Caco-2 (cell line): ENCODE measurements at regions not wholly inside any gene's neighbourhood (a gene's known extent, or its start where the extent isn't known, plus 50 kb on each side); places are given as distances from the start of the nearest gene placed in this dataset.

Experiments used
- BruUV-seq: library from RNA; stranded (reverse); fragments of 400-500 nt; replicated peaks from 2 replicates; lab custom pipeline; 2021; lab: Mats Ljungman, UMichigan
- CTCF ChIA-PET: fragments of 300-600 bp; sonication (Branson Sonifier 250); formaldehyde crosslinking; loops from one replicate; lab custom pipeline; 2022; ENCODE audit warnings: antibody characterized with exemption; lab: Charles Lee
- POLR2A ChIA-PET: fragments of 300-600 bp; sonication (Branson Sonifier 250); formaldehyde crosslinking; loops from one replicate; lab custom pipeline; 2022; ENCODE audit warnings: antibody characterized with exemption; lab: Charles Lee
- DNase-seq, 2 experiments: peaks; one replicate each; pipeline versions ENCODE4 v3.0.0 to v3.0.0-alpha.2; 2020 to 2022
- H3K27me3 ChIP-seq: replicated peaks from 2 replicates; pipeline ENCODE4 v1.6.0; 2011; ENCODE audit warnings: low read length; ENCODE audit not compliant: control insufficient read depth, insufficient read depth
- H3K36me3 ChIP-seq: 2 replicates; pipeline ENCODE4 v1.5.1; 2011; ENCODE audit warnings: low read length; ENCODE audit not compliant: control insufficient read depth, insufficient read depth
- H3K4me1 ChIP-seq: fragments of 250-450 bp; sonication (Bioruptor Pico); 2 replicates; pipeline ENCODE4 v1.5.1; 2020; ENCODE audit warnings: mild to moderate bottlenecking
- H3K4me3 ChIP-seq: 2 replicates; pipeline ENCODE4 v1.5.1; 2011; ENCODE audit warnings: low read depth, mild to moderate bottlenecking, control low read depth, low read length
- H3K9me3 ChIP-seq: fragments of 250-450 bp; sonication (Bioruptor Pico); 2 replicates; pipeline ENCODE4 v1.5.1; 2020; ENCODE audit warnings: mild to moderate bottlenecking, moderate library complexity
- H3K27ac Mint-ChIP-seq: one replicate; pipeline ENCODE4 v1.8.0; 2022; ENCODE audit warnings: mixed read lengths; ENCODE audit not compliant: unreplicated experiment
- H3K27me3 Mint-ChIP-seq: one replicate; pipeline ENCODE4 v1.8.0; 2022; ENCODE audit warnings: mixed read lengths; ENCODE audit not compliant: insufficient read depth, unreplicated experiment
- H3K36me3 Mint-ChIP-seq: one replicate; pipeline ENCODE4 v1.8.0; 2022; ENCODE audit warnings: mild to moderate bottlenecking, mixed read lengths; ENCODE audit not compliant: insufficient read depth, unreplicated experiment
- H3K4me1 Mint-ChIP-seq: one replicate; pipeline ENCODE4 v1.8.0; 2022; ENCODE audit warnings: low read depth, mixed read lengths; ENCODE audit not compliant: unreplicated experiment
- H3K4me3 Mint-ChIP-seq: one replicate; pipeline ENCODE4 v1.8.0; 2022; ENCODE audit warnings: mild to moderate bottlenecking, moderate library complexity, mixed read lengths; ENCODE audit not compliant: unreplicated experiment
- H3K9me3 Mint-ChIP-seq: one replicate; pipeline ENCODE4 v1.8.0; 2022; ENCODE audit warnings: mixed read lengths; ENCODE audit not compliant: unreplicated experiment
- intact Hi-C: fragments of 100-400 bp; cut with micrococcal nuclease; formaldehyde crosslinking; loops from one replicate; pipeline ENCODE4 v1.10.0; 2022; ENCODE audit not compliant: unreplicated experiment
- TF ChIP-seq, protein P1 (sequence below), 2 experiments: fragments of 200-600 bp in 1 of 2; IDR thresholded peaks; 1 replicate in 1 of 2; 2 replicates in 1 of 2; pipeline versions ENCODE4 v1.5.1 to v1.8.0; 2011 to 2022; ENCODE audit warnings: antibody characterized with exemption in 1 of 2, control low read depth in 1 of 2, inconsistent platforms in 1 of 2, low read depth in 1 of 2, low read length in 1 of 2, mild to moderate bottlenecking in 1 of 2, moderate library complexity in 1 of 2; ENCODE audit not compliant: insufficient read depth in 1 of 2, severe bottlenecking in 1 of 2, unreplicated experiment in 1 of 2

- POLR2A ChIA-PET, result no interaction called here
- no peak overlapping the region for H3K4me3 ChIP-seq
- H3K9me3 Mint-ChIP-seq, result no peaks in the 10 kb centered on the region
- H3K36me3 ChIP-seq, result no peaks in the 10 kb centered on the region
- TF ChIP-seq, protein P1, sequence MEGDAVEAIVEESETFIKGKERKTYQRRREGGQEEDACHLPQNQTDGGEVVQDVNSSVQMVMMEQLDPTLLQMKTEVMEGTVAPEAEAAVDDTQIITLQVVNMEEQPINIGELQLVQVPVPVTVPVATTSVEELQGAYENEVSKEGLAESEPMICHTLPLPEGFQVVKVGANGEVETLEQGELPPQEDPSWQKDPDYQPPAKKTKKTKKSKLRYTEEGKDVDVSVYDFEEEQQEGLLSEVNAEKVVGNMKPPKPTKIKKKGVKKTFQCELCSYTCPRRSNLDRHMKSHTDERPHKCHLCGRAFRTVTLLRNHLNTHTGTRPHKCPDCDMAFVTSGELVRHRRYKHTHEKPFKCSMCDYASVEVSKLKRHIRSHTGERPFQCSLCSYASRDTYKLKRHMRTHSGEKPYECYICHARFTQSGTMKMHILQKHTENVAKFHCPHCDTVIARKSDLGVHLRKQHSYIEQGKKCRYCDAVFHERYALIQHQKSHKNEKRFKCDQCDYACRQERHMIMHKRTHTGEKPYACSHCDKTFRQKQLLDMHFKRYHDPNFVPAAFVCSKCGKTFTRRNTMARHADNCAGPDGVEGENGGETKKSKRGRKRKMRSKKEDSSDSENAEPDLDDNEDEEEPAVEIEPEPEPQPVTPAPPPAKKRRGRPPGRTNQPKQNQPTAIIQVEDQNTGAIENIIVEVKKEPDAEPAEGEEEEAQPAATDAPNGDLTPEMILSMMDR (IDR thresholded peaks at IDR 0.05; ENCODE audit: insufficient read depth in 1 of 2, low read depth in 1 of 2, low read length in 1 of 2, severe bottlenecking in 1 of 2, unreplicated experiment in 1 of 2), result no peak
- no peak for DNase-seq
- BruUV-seq, result no TSS peak
- H3K4me1 Mint-ChIP-seq, result no peaks in the 10 kb centered on the region
- CTCF ChIA-PET, result no interaction called here
- no peaks in the 10 kb centered on the region for H3K9me3 ChIP-seq
- intact Hi-C loops, result no loop called here
- H3K27ac Mint-ChIP-seq, result no peak overlapping the region
- H3K4me1 ChIP-seq, result no peaks in the 10 kb centered on the region
- peaks cover 14% of the 10 kb centered on the region for H3K27me3 Mint-ChIP-seq
- no peak overlapping the region for H3K4me3 Mint-ChIP-seq
- H3K36me3 Mint-ChIP-seq, result no peaks in the 10 kb centered on the region
- no peaks in the 10 kb centered on the region for H3K27me3 ChIP-seq
These were observed 63.2 kb upstream of the TMX1 start for GRCh38 chr14:51176839-51177238.

DNA sequence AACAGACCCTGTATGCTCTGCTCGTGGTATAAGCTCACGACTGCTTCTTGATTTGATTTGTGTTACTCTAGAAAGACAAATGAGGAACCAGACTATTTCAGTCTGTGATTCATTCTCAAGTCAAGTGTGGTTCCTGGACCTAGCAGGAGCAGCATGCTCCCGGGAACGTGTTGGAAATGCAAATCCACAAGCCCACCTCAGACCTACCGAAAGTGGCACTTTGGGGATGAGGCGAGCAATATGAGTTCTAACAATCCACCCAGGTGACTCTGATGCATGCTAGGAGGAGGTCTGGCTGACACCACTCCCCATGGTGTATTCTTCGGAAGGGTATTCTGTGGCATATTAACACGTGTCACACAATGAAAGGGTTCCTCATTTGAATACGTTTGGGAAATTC lies 59.5 kb upstream of the TMX1 start:
- CTCF ChIA-PET, result no interaction called here
- no peak overlapping the region for H3K4me3 Mint-ChIP-seq
- no peaks in the 10 kb centered on the region for H3K36me3 Mint-ChIP-seq
- H3K27me3 Mint-ChIP-seq, result peaks cover 11% of the 10 kb centered on the region
- H3K4me1 Mint-ChIP-seq, result no peaks in the 10 kb centered on the region
- no peaks in the 10 kb centered on the region for H3K36me3 ChIP-seq
- H3K4me1 ChIP-seq, result no peaks in the 10 kb centered on the region
- no peak overlapping the region for H3K27ac Mint-ChIP-seq
- no peak overlapping the region for H3K4me3 ChIP-seq
- TF ChIP-seq, protein P1 (IDR thresholded peaks at IDR 0.05; ENCODE audit: insufficient read depth in 1 of 2, low read depth in 1 of 2, low read length in 1 of 2, severe bottlenecking in 1 of 2, unreplicated experiment in 1 of 2), result no peak
- no peak for DNase-seq
- no peaks in the 10 kb centered on the region for H3K27me3 ChIP-seq
- no peaks in the 10 kb centered on the region for H3K9me3 ChIP-seq
- intact Hi-C loops, result no loop called here
- no TSS peak for BruUV-seq
- no peaks in the 10 kb centered on the region for H3K9me3 Mint-ChIP-seq
- POLR2A ChIA-PET, result no interaction called here

DNA sequence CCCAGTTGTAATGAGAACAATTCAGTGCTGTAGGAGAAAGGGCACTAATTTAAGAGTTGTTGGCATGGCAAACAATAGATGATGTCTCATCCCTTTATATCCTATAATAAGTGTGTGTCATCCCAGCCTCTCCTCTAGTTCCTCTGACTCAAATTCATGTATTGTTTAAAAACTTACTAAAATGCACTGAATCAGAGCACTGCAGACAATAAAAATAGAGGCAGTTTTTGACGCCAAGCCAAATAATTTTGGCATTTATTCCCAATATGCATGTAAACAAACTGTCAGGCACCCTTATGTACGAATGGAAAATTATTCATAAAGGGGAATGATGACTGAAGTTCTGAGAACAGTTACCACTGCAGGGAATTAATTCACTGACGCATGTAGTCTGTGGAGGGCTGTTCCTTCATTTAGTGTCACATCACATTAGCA lies 57.9 kb upstream of the TMX1 start:
- intact Hi-C loops, result no loop called here
- H3K36me3 ChIP-seq, result no peaks in the 10 kb centered on the region
- H3K4me3 ChIP-seq, result no peak overlapping the region
- ChIA-PET CTCF (no interaction called here), POLR2A (no interaction called here)
- H3K4me1 ChIP-seq, result no peaks in the 10 kb centered on the region
- no peak overlapping the region for H3K4me3 Mint-ChIP-seq
- H3K4me1 Mint-ChIP-seq, result no peaks in the 10 kb centered on the region
- DNase-seq, result no peak
- H3K9me3 Mint-ChIP-seq, result no peaks in the 10 kb centered on the region
- no peak overlapping the region for H3K27ac Mint-ChIP-seq
- H3K27me3 Mint-ChIP-seq, result peaks cover 11% of the 10 kb centered on the region
- H3K9me3 ChIP-seq, result no peaks in the 10 kb centered on the region
- no peaks in the 10 kb centered on the region for H3K27me3 ChIP-seq
- no peaks in the 10 kb centered on the region for H3K36me3 Mint-ChIP-seq
- BruUV-seq, result no TSS peak
- TF ChIP-seq, protein P1 (IDR thresholded peaks at IDR 0.05; ENCODE audit: insufficient read depth in 1 of 2, low read depth in 1 of 2, low read length in 1 of 2, severe bottlenecking in 1 of 2, unreplicated experiment in 1 of 2), result no peak
